Hematopoietic multipotent progenitor cell treated with erythropoietin and hydrocortisone succinate and interleukin-3 and kit ligand, for 17 days (in vitro differentiated cells): ENCODE measurements at regions not wholly inside any gene's neighbourhood (a gene's known extent, or its start where the extent isn't known, plus 50 kb on each side); places are given as distances from the start of the nearest gene placed in this dataset.

Experiments
- DNase-seq: peaks from one replicate; pipeline ENCODE4 v3.0.0-alpha.2; 2015; ENCODE audit warnings: low spot score

- DNase-seq: no peak
Measured at GRCh38 chr4:123497340-123497739, 100.7 kb downstream of the SPRY1 start.

GRCh38 chr4:123501733-123502132 is 105.1 kb downstream of the SPRY1 start:
- DNase-seq: no peak

DNA sequence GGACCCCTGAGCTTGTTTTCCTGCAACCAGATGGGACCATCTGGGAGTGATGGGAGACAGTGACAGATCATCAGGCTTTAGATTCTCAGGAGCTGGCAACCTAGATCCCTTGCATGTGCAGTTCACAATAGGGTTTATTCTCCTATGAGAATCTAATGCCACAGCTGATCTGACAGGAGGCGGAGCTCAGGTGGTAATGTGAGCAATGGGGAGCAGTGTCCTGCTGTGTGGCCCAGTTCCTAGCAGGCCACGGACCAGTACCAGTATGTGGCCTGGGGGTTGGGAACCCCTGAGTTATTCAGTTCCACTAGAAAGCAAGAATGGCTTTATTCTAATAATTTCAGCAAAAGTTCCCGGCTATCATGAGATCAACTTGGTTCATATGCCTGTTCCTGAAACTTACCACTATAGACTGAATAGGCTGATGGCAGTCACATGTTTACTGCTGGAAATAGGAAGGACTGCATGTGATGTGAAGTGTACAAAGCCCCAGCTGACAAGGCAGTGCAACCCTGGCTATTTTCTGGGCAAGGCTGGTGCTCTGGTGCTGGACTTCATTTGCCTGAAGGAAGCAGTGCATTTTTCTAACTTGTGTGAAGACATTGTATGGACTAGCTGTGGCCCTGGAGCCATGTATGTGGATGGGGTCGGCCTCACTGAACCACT is 107.2 kb downstream of the SPRY1 start:
- no peak for DNase-seq

DNA sequence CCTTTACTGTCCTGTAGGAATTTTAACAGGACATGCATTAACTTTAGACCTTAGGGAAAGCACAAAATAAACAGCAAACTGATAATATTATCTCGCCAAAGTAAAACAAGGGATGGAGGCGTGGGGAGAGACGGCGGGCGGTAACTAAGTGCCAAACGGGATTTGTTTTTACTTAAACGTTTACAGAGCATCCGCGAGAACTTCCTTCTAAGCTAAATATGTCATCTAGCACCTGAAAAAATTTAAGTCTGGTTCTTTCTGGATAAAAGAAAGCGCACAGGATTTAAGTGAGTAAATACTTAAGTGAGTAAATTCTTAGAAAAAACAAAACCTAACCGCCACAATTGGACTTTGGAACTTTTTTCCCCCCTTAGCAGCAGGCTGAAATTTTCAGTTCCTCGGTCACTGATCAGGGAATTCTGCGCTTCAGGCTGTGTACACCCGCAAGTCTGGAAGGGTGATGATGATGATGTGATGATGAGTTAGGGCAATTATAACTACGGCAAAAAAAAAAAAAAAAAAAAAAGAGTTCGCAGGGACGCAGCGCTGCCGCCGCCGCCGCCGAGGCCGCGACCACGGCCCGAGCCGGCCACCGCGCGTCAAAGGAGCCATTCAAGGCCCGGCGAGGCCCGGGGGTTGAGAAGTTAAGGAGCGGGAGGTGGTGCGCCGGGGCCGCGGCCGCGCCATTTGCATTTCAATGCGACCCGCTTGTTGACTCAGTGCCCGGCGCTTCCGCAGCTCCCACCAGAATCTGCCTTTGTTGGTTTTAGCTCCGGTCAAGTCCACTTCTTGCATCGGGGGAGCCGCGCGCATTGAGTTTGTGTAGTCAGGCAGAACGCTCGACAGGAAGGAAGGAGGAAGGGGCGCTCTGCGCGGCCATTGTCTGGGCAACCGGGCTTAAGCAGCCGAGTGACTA is 108.8 kb downstream of the SPRY1 start:
- DNase-seq: no peak

DNA sequence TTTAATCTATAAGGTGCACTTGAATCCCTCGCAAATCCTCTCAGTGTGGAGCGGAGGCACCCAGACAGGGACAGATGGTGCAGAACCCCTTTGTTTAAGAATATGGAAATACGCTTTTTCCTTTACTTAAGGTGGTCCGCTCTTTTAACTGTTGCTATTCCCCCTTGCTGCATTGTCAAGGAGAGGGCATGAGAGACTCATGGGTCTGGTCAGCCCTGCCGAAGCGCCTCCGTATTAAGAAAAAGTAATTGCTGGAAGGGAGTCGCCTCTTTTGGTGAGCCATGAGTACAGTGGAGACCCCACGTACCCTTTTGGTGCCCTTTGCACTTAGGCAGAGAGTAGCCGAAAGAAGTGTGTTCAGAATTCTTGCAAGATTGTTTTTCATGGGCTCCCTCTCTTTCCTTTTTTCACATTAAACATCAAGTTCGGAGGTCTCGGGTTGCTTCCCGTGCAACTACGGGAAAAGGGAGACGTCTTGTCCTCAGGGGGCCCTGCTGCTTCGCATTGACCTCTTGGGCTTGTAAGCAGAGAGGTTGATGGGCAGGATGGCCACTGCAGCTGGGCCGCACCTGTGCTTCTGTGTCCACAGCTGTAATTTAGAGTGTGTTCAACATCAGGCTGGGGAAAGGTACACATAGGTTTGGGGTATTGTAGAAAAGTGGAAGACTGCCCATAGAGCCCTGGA is 109.6 kb downstream of the SPRY1 start:
- DNase-seq: no peak

DNA sequence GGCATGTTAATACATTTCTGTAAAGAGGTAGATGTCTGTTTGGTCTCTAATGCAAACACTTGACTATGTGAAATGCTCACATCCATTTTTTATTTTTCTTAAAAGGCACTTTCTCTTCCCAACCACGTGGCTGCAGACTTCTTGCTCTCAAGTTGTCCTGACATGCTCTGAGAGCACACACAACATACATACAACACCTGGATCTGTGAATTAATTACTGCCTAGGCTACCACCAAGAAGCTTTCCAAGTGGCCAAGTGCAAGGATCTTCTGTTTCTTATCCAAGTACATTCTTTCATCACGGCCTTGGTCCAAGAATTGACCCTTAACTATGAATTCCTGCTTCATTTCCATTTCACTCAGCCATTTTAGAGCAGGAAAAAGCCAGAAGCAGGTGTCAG is 110.8 kb downstream of the SPRY1 start:
- DNase-seq: no peak

DNA sequence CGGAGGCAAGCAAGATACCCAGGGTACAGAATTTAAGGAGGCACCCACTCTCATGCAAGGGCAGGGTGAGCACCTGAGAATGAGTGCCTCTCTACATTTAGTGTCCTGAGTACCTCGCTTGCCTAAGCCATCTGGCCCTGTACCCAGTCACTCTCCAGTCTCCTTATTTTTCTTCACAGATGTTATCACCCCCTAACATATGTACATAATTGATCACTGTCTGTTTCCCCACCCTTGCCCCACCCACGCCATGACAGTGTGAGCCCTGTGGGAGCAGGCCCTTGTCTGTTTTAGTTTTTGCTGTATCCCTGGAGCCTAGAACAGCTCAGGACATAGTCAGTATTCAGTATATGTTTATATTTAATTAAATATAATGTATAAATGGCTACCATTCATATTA is 113.6 kb downstream of the SPRY1 start:
- DNase-seq: no peak

DNA sequence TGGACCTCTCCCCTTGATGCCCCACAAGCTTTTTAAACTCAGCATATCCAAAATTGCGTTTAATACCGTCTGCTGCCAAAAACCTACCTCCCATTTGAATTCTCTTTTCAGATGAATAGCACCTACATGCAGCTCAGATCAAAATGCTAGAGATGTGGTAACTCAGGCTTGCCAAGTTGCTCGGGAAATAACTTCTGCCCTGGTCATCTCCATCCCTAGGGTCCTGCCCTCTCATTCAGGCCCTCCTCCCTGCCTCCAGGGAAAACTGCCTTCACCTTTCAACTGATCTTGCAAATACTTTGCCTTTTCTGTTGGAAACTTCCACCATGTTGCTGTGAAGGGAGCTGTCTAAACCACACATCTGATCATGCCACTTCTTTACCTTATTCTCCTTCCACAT is 114.1 kb downstream of the SPRY1 start:
- no peak for DNase-seq

- DNase-seq: no peak
Measured at GRCh38 chr4:123516576-123516975, 120.0 kb downstream of the SPRY1 start.

GRCh38 chr4:123517176-123517575 is 120.6 kb downstream of the SPRY1 start:
- DNase-seq: no peak

DNA sequence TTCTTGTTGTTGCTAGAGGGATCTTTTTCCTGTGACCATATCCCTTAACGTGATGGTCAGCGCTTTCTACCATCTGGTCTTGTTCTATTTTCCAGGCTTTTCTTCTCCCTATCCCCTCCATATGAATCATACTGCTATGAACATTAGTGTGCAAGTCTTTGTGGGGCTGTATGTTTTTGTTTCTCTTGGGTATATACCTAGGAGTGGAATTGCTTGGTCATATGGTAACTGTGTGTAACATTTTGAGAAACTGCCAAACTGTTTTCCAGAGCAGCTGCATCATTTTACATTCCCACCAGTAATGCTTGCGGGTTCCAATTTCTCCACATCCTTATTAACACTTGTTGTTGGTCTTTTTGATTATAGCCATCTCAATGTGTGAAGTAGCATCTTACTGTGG is 121.4 kb downstream of the SPRY1 start:
- DNase-seq: no peak

DNA sequence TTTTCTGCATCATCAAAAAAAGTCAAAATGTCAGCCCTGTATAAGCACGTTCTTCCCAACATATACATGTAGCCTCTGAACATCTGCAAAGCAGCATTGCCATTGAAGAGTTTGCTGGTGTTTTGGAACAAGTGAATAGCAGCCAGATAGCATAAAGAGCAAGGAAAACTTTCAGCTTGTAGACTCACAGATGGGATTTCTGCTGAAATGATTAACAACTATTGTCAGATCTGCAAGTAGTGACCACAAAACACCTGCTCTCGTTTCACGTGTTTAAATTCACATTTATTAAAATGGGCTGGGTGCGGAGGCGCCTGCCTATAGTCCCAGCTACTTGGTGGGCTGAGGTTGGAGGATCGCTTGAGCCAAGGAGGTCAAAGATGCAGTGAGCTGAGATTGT is 123.7 kb downstream of the SPRY1 start:
- DNase-seq: no peak

DNA sequence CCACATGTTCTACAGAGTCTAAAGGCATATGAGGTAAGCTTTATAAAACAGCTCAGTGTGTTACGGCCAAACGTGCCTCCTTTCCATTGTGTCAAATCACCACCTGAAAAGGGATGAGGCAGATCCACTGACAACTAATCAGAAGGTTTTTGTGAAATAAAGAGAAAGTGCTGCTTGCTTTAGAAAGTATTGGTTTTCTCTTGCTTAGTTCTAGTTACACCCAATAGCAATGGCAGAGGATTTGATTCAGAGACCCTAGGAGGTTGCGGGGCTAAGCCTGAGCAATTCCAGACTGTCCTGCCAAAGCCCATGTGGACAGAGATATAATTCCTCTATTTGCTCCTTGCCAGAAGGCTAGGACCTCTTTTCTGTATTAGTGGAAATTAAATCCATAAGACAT is 125.5 kb downstream of the SPRY1 start:
- no peak for DNase-seq

DNA sequence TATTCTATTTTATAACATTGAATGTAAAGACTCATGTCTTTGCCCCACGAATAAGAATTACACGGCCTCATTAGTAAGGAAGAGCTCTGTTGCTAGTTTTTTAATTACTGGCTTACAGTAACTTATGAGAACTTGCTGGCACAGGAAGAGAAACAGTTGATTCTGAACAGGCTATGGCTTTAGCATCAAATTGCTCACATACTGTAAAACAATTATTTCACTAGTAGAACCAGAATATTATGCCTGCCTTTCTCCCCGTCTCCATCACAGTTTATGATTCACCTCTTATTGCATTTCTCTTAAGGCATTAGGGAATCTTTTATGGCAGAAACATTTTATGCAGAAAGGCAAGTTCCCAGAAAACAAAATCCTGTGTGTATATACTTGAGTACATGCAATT is 126.1 kb downstream of the SPRY1 start:
- no peak for DNase-seq

- DNase-seq: no peak
Measured at GRCh38 chr4:123524958-123525628, 128.5 kb downstream of the SPRY1 start.

- no peak for DNase-seq
Measured at GRCh38 chr4:123526511-123526910, 129.9 kb downstream of the SPRY1 start.

DNA sequence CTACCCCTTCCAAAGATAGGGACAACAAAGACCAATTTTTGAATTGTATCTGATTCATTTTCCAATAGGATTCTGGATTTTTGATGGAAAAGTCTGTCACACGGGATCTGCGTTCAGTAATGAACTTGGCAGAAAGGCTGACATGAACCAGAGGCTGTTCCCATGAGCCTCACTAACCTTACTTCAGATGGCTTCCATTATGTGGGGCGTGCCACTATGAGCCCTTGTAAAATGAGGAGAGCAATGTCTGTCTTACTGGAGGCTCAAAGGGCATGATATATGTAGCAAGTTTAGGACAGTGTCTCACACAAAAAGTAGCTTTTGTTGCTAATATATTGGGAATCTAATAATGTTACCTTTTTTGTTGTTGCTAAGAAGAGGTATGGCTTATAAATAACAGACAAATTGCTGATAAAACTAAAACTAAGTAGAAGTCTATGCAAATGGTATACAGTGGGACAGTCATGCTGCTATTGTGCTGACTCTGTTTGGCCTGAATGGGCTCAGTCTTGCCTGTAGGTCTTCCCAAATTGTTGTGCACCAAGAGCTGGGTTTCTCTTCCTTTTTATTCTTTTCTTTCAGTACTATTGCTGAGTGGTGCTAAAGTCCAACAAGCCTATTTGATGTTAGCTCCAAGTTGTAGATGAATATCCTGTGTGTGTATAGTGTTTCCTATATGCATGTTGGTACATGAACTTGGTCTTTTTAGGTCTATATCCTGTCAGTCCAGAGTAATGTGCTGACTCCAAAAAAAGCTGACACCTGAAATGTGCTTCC is 132.1 kb downstream of the SPRY1 start:
- no peak for DNase-seq

DNA sequence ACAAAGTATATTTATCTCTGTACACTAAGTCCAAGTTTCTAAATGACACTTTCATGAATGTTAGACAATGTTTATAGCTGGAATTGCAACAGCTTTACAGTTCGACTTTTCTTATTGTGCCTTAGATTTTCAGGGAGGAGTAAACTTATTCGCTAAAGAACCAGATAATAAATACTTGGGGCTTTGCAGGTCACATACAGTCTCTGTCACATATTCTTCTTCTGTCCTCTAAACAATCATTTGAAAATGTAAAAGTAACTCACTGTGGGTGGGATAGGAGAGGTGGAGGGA is 132.6 kb downstream of the SPRY1 start:
- no peak for DNase-seq

DNA sequence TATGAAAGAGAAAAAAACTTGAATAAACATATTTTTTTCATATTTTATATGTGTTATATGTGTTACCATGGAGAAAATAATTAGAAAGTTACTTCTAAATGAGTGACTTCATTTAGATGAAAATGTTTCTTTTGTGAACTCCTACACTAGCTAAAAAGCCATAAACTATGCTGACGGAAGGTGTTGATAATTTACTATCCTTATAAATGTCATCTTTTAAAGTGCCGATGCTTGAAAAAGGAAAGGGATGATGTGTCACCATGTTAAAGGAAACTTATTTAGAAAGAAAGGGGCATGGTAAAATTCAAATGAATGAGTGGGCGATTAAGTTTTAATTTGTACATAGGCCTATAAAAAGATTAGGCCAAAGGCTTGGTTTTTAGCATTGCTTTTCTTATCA is 133.8 kb downstream of the SPRY1 start:
- no peak for DNase-seq

- DNase-seq: no peak
Measured at GRCh38 chr4:123535037-123535748, 138.6 kb downstream of the SPRY1 start.

DNA sequence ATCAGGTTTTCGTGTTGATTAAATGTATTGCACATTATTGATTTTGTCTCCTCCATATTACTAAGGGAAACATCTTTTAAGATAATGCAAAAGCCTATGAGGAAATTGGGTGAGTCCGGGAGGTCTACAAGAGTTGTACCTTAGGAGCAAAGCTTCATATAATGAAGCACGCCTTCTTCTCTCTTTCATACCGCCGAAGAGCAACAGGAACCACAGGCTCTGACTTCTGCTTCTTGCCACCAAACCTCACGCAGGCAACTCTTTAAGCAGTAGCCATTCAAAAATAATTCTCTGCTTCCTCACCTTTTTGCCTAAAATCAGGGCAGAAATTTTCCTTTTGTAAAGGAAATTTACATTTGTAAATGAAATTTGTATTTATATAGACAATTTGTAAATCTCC is 139.6 kb downstream of the SPRY1 start:
- DNase-seq: no peak
